Dermis microvascular lymphatic vessel endothelial cell (primary cell): ENCODE measurements at regions not wholly inside any gene's neighbourhood (a gene's known extent, or its start where the extent isn't known, plus 50 kb on each side); places are given as distances from the start of the nearest gene placed in this dataset.
"Not testable (repeated sequence)": the region's sequence is repeated elsewhere in the genome, so short reads cannot be mapped to it uniquely, and the experiment has no call there.

Experiments used
- DNase-seq, 2 donors: peaks; one replicate each; pipeline versions ENCODE4 v3.0.0 to v3.0.0-alpha.2; 2010; ENCODE audit warnings: low read depth in 2 of 2

- DNase-seq, result not testable (repeated sequence)
Observed at GRCh38 chr5:144060091-144060490, 110.4 kb downstream of the YIPF5 start.

GRCh38 chr5:144060598-144060997, 109.9 kb downstream of the YIPF5 start:
- no peak for DNase-seq

- no peak for DNase-seq
Observed at GRCh38 chr5:144065786-144066185, 104.7 kb downstream of the YIPF5 start.

GRCh38 chr5:144072518-144072927, 97.9 kb downstream of the YIPF5 start:
- DNase-seq, result peak in 1 of 2 donors; percentile 44

- DNase-seq, result no peak
Observed at GRCh38 chr5:144076521-144077083, 93.9 kb downstream of the YIPF5 start.

- DNase-seq, result no peak
Observed at GRCh38 chr5:144083185-144083584, 87.3 kb downstream of the YIPF5 start.

- no peak for DNase-seq
Observed at GRCh38 chr5:144084971-144085370, 85.5 kb downstream of the YIPF5 start.

GRCh38 chr5:144085381-144085780, 85.1 kb downstream of the YIPF5 start:
- DNase-seq, result no peak

- no peak for DNase-seq
Observed at GRCh38 chr5:144086295-144086694, 84.2 kb downstream of the YIPF5 start.

- DNase-seq, result no peak
Observed at GRCh38 chr5:144087576-144087975, 82.9 kb downstream of the YIPF5 start.

GRCh38 chr5:144088206-144089064, 82.0 kb downstream of the YIPF5 start:
- peak in 1 of 2 donors; percentile 49 for DNase-seq

- DNase-seq, result peak in 1 of 2 donors; percentile 8
Observed at GRCh38 chr5:144089401-144090021, 80.9 kb downstream of the YIPF5 start.

GRCh38 chr5:144092508-144092907, 78.0 kb downstream of the YIPF5 start:
- DNase-seq, result peak in 1 of 2 donors; percentile 9

- DNase-seq, result no peak
Observed at GRCh38 chr5:144093400-144093799, 77.1 kb downstream of the YIPF5 start.

- DNase-seq, result no peak
Observed at GRCh38 chr5:144093868-144094267, 76.6 kb downstream of the YIPF5 start.

GRCh38 chr5:144100702-144101101, 69.8 kb downstream of the YIPF5 start:
- no peak for DNase-seq

- no peak for DNase-seq
Observed at GRCh38 chr5:144101616-144102015, 68.8 kb downstream of the YIPF5 start.

- DNase-seq, result no peak
Observed at GRCh38 chr5:144102361-144102760, 68.1 kb downstream of the YIPF5 start.

GRCh38 chr5:144102979-144103378, 67.5 kb downstream of the YIPF5 start:
- no peak for DNase-seq

- DNase-seq, result no peak
Observed at GRCh38 chr5:144103611-144104485, 66.6 kb downstream of the YIPF5 start.

GRCh38 chr5:144105371-144105770, 65.1 kb downstream of the YIPF5 start:
- DNase-seq, result no peak

- DNase-seq, result no peak
Observed at GRCh38 chr5:144108131-144108530, 62.3 kb downstream of the YIPF5 start.
